ENCODE measurements at regions not wholly inside any gene's neighbourhood (a gene's known extent, or its start where the extent isn't known, plus 50 kb on each side); places are given as distances from the start of the nearest gene placed in this dataset.

- intact Hi-C loops (cut with micrococcal nuclease; ENCODE audit: unreplicated experiment) = no loop called here
- no peaks in the 10 kb centered on the region for H3K79me2 ChIP-seq (ENCODE audit: low read depth)
- ChIA-PET POLR2A (ENCODE audit: unreplicated experiment) (no interaction called here), CTCF (no interaction called here)
- DNase-seq = no peak
- no peaks in the 10 kb centered on the region for H4K20me1 ChIP-seq (ENCODE audit: insufficient read depth)
- H2AFZ ChIP-seq = no peak overlapping the region
- no peaks in the 10 kb centered on the region for H3K36me3 ChIP-seq (ENCODE audit: low read depth)
- no peaks in the 10 kb centered on the region for H3K27me3 ChIP-seq (ENCODE audit: insufficient read depth, low read depth)
- TF ChIP-seq EZH2 (IDR thresholded peaks at IDR 0.05; ENCODE audit: low read depth) (no peak), CTCF (conservative IDR thresholded peaks at IDR 0.05) (no peak)
- H3K9me2 ChIP-seq (ENCODE audit: insufficient read depth) = no peaks in the 10 kb centered on the region
- no peak overlapping the region for H3K27ac ChIP-seq
- no peak overlapping the region for H3K4me3 ChIP-seq
- no peak overlapping the region for H3K4me2 ChIP-seq
- no peaks in the 10 kb centered on the region for H3K9me3 ChIP-seq (ENCODE audit: insufficient read depth, low read depth)
- H3F3A ChIP-seq (ENCODE audit: insufficient read depth, low read depth) = no peaks in the 10 kb centered on the region
- H3K4me1 ChIP-seq (replicated peaks; ENCODE audit: insufficient read depth) = no peaks in the 10 kb centered on the region
- BruUV-seq (replicated peaks) = no TSS peak
Observed at GRCh38 chr4:55216863-55217635, 91.7 kb upstream of the KDR start.

- ChIA-PET POLR2A (ENCODE audit: unreplicated experiment) (no interaction called here), CTCF (no interaction called here)
- H2AFZ ChIP-seq = no peak overlapping the region
- H3K79me2 ChIP-seq (ENCODE audit: low read depth) = no peaks in the 10 kb centered on the region
- no peaks in the 10 kb centered on the region for H3K36me3 ChIP-seq (ENCODE audit: low read depth)
- intact Hi-C loops (cut with micrococcal nuclease; ENCODE audit: unreplicated experiment) = no loop called here
- no peaks in the 10 kb centered on the region for H3K27me3 ChIP-seq (ENCODE audit: insufficient read depth, low read depth)
- no peaks in the 10 kb centered on the region for H3F3A ChIP-seq (ENCODE audit: insufficient read depth, low read depth)
- TF ChIP-seq EZH2 (IDR thresholded peaks at IDR 0.05; ENCODE audit: low read depth) = no peak
- TF ChIP-seq CTCF (conservative IDR thresholded peaks at IDR 0.05) = no peak
- H3K4me3 ChIP-seq = no peak overlapping the region
- no peak overlapping the region for H3K4me2 ChIP-seq
- BruUV-seq (replicated peaks) = no TSS peak
- no peaks in the 10 kb centered on the region for H3K4me1 ChIP-seq (replicated peaks; ENCODE audit: insufficient read depth)
- H3K27ac ChIP-seq = no peak overlapping the region
- H3K9me2 ChIP-seq (ENCODE audit: insufficient read depth) = no peaks in the 10 kb centered on the region
- no peaks in the 10 kb centered on the region for H3K9me3 ChIP-seq (ENCODE audit: insufficient read depth, low read depth)
- DNase-seq = no peak
- H4K20me1 ChIP-seq (ENCODE audit: insufficient read depth) = no peaks in the 10 kb centered on the region
Observed at GRCh38 chr4:55218041-55218440, 92.6 kb upstream of the KDR start.

- no peak overlapping the region for H3K4me3 ChIP-seq
- no peak overlapping the region for H2AFZ ChIP-seq
- no peaks in the 10 kb centered on the region for H3F3A ChIP-seq (ENCODE audit: insufficient read depth, low read depth)
- no peak overlapping the region for H3K4me2 ChIP-seq
- no peaks in the 10 kb centered on the region for H4K20me1 ChIP-seq (ENCODE audit: insufficient read depth)
- H3K27me3 ChIP-seq (ENCODE audit: insufficient read depth, low read depth) = no peaks in the 10 kb centered on the region
- H3K4me1 ChIP-seq (replicated peaks; ENCODE audit: insufficient read depth) = no peaks in the 10 kb centered on the region
- H3K27ac ChIP-seq = no peak overlapping the region
- H3K9me3 ChIP-seq (ENCODE audit: insufficient read depth, low read depth) = no peaks in the 10 kb centered on the region
- ChIA-PET POLR2A (ENCODE audit: unreplicated experiment) (no interaction called here), CTCF (no interaction called here)
- intact Hi-C loops (cut with micrococcal nuclease; ENCODE audit: unreplicated experiment) = no loop called here
- H3K9me2 ChIP-seq (ENCODE audit: insufficient read depth) = no peaks in the 10 kb centered on the region
- no TSS peak for BruUV-seq (replicated peaks)
- DNase-seq = no peak
- H3K79me2 ChIP-seq (ENCODE audit: low read depth) = no peaks in the 10 kb centered on the region
- no peak for TF ChIP-seq CTCF (conservative IDR thresholded peaks at IDR 0.05)
- TF ChIP-seq EZH2 (IDR thresholded peaks at IDR 0.05; ENCODE audit: low read depth) = no peak
- no peaks in the 10 kb centered on the region for H3K36me3 ChIP-seq (ENCODE audit: low read depth)
Observed at GRCh38 chr4:55237839-55238238, 108.2 kb upstream of the SRD5A3 start.
